ENCODE measurements at regions not wholly inside any gene's neighbourhood (a gene's known extent, or its start where the extent isn't known, plus 50 kb on each side); places are given as distances from the start of the nearest gene placed in this dataset.

GRCh38 chr16:86317813-86318650 is 192.3 kb upstream of the FOXF1 start:
- TF ChIP-seq, protein P1, sequence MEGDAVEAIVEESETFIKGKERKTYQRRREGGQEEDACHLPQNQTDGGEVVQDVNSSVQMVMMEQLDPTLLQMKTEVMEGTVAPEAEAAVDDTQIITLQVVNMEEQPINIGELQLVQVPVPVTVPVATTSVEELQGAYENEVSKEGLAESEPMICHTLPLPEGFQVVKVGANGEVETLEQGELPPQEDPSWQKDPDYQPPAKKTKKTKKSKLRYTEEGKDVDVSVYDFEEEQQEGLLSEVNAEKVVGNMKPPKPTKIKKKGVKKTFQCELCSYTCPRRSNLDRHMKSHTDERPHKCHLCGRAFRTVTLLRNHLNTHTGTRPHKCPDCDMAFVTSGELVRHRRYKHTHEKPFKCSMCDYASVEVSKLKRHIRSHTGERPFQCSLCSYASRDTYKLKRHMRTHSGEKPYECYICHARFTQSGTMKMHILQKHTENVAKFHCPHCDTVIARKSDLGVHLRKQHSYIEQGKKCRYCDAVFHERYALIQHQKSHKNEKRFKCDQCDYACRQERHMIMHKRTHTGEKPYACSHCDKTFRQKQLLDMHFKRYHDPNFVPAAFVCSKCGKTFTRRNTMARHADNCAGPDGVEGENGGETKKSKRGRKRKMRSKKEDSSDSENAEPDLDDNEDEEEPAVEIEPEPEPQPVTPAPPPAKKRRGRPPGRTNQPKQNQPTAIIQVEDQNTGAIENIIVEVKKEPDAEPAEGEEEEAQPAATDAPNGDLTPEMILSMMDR (conservative IDR thresholded peaks at IDR 0.05) = no peak
- no peak for TF ChIP-seq EZH2 (IDR thresholded peaks at IDR 0.05; ENCODE audit: low read depth)

All from PC-9 (cell line).